Activated naive CD4-positive, alpha-beta T cell treated with anti-CD3 and anti-CD28 coated beads, Interleukin-2, amount 50 U/mL, for 24 hours (primary cell): ENCODE measurements at regions not wholly inside any gene's neighbourhood (a gene's known extent, or its start where the extent isn't known, plus 50 kb on each side); places are given as distances from the start of the nearest gene placed in this dataset.

Experiments
- H3K27ac Mint-ChIP-seq: one replicate; pipeline ENCODE4 v1.8.0; 2021; ENCODE audit warnings: mild to moderate bottlenecking, mixed read lengths
- H3K27me3 Mint-ChIP-seq: one replicate; pipeline ENCODE4 v1.8.0; 2021; ENCODE audit warnings: mixed read lengths
- H3K36me3 Mint-ChIP-seq: one replicate; pipeline ENCODE4 v1.8.0; 2021; ENCODE audit warnings: mixed read lengths
- H3K4me1 Mint-ChIP-seq: one replicate; pipeline ENCODE4 v1.8.0; 2021; ENCODE audit warnings: mixed read lengths
- H3K4me3 Mint-ChIP-seq: one replicate; pipeline ENCODE4 v1.8.0; 2021; ENCODE audit warnings: mild to moderate bottlenecking, mixed read lengths
- H3K9me3 Mint-ChIP-seq: one replicate; pipeline ENCODE4 v1.8.0; 2021; ENCODE audit warnings: mixed read lengths

GRCh38 chr3:135740751-135741150 is 224.8 kb upstream of the PPP2R3A start:
- Mint-ChIP-seq H3K4me3 (no peak overlapping the region), H3K9me3 (peaks cover 11% of the 10 kb centered on the region), H3K27me3 (peaks cover 1% of the 10 kb centered on the region), H3K27ac (no peak overlapping the region), H3K4me1 (no peaks in the 10 kb centered on the region), H3K36me3 (no peaks in the 10 kb centered on the region)

DNA sequence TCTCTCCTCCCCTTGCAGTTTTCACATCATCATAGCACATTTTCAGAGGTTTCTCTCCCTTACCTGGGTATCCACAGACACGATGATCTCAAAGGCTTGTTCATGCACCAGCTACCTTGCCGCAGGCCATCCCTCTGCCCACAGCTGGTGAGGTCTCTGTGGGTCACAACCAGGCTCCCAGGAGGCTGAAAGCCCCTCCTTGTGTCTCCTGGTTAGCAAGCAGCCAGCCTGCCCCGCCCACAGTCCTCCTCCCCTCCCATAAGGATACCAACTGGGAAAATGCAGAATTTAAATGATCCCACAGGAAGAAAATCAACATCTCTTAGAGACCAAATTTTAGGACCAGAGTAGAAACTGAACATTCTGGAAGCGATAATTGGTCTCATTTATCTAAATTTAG is 213.5 kb upstream of the PPP2R3A start:
- Mint-ChIP-seq H3K4me3 (no peak overlapping the region), H3K4me1 (no peaks in the 10 kb centered on the region), H3K9me3 (no peaks in the 10 kb centered on the region)

DNA sequence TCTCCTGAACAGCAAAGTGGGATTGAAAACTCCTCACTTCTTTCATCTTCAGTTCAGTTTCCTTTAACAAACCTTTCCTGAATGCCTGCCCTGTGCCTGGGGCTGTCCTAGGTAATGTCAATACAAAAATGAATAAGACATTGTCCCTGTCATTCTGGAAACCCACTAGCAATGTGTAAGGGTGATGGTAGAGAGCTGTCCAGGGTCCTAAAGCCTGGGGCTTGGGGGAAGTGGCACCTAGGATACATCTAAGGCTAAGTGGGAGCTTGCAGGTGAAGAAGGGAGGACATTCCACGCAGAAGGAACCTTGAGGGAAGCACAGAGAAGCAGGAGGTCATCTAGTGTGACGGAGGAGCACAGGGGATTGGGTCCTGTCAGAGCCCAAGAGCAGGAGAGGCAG is 212.7 kb upstream of the PPP2R3A start:
- Mint-ChIP-seq H3K4me3 (no peak overlapping the region), H3K27ac (no peak overlapping the region), H3K36me3 (no peaks in the 10 kb centered on the region), H3K27me3 (no peaks in the 10 kb centered on the region), H3K9me3 (no peaks in the 10 kb centered on the region), H3K4me1 (no peaks in the 10 kb centered on the region)

More for the DNA sequence above, 213.5 kb upstream of the PPP2R3A start:
- Mint-ChIP-seq H3K36me3 (no peaks in the 10 kb centered on the region), H3K27ac (no peak overlapping the region), H3K27me3 (no peaks in the 10 kb centered on the region)

DNA sequence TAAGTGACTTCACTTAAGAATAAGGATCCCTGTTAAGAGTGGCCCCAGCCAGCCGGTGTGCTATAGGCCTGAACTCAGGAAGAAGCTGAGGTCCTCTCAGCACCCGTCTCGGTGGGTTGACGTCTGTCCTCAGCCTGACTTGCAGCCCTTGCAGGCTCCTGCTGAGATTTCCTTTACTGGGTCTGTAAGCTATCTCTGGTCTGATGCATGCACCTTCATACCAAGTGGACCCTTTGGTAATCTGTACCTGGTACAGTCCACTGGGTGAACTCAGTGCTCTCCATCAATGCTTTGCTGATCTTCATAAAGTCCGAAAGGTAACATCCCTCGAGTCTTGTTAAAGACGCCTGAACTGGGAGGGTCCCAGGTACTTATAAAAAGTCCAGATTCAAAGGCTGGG is 212.0 kb upstream of the PPP2R3A start:
- Mint-ChIP-seq H3K27me3 (no peaks in the 10 kb centered on the region), H3K4me3 (no peak overlapping the region), H3K9me3 (no peaks in the 10 kb centered on the region), H3K36me3 (no peaks in the 10 kb centered on the region), H3K27ac (no peak overlapping the region), H3K4me1 (no peaks in the 10 kb centered on the region)

GRCh38 chr3:135755330-135756105 is 210.0 kb upstream of the PPP2R3A start:
- H3K27ac Mint-ChIP-seq: no peak overlapping the region
- no peaks in the 10 kb centered on the region for H3K4me1 Mint-ChIP-seq
- H3K4me3 Mint-ChIP-seq: no peak overlapping the region
- H3K27me3 Mint-ChIP-seq: no peaks in the 10 kb centered on the region
- H3K36me3 Mint-ChIP-seq: no peaks in the 10 kb centered on the region
- no peaks in the 10 kb centered on the region for H3K9me3 Mint-ChIP-seq

- Mint-ChIP-seq H3K27ac (no peak overlapping the region), H3K36me3 (no peaks in the 10 kb centered on the region), H3K4me1 (no peaks in the 10 kb centered on the region), H3K9me3 (no peaks in the 10 kb centered on the region), H3K4me3 (no peak overlapping the region), H3K27me3 (no peaks in the 10 kb centered on the region)
These were observed 209.3 kb upstream of the PPP2R3A start for GRCh38 chr3:135756106-135756668.

- Mint-ChIP-seq H3K36me3 (no peaks in the 10 kb centered on the region), H3K9me3 (no peaks in the 10 kb centered on the region), H3K27me3 (no peaks in the 10 kb centered on the region), H3K27ac (no peak overlapping the region), H3K4me1 (no peaks in the 10 kb centered on the region), H3K4me3 (no peak overlapping the region)
These were observed 208.1 kb upstream of the PPP2R3A start for GRCh38 chr3:135757421-135757820.

DNA sequence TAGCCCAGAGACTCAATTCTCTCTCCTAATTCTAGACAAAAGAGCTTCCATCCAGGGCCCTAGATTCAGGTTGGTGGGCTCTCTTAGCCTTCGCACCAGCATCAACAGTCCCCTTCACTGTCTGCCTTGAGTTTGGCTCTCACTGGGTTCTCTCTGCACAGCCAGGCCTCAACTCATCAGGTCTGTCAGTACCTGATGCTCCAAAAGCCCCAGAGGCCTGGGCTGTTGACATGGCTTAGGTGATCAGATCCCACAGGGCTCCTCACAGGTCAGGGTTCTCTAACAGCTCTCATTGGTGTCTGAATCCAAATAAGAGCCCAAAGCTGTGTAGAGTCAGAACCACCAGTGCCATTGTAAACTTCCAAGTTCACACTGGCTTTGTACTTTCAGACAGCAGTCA is 206.6 kb upstream of the PPP2R3A start:
- H3K27ac Mint-ChIP-seq: no peak overlapping the region
- no peak overlapping the region for H3K4me3 Mint-ChIP-seq
- no peaks in the 10 kb centered on the region for H3K36me3 Mint-ChIP-seq
- H3K27me3 Mint-ChIP-seq: peaks cover 2% of the 10 kb centered on the region
- no peaks in the 10 kb centered on the region for H3K4me1 Mint-ChIP-seq
- no peaks in the 10 kb centered on the region for H3K9me3 Mint-ChIP-seq

GRCh38 chr3:135759651-135760050 is 205.9 kb upstream of the PPP2R3A start:
- Mint-ChIP-seq H3K4me3 (no peak overlapping the region), H3K27me3 (peaks cover 2% of the 10 kb centered on the region), H3K9me3 (no peaks in the 10 kb centered on the region)

GRCh38 chr3:135760581-135760980 is 204.9 kb upstream of the PPP2R3A start:
- Mint-ChIP-seq H3K27ac (no peak overlapping the region), H3K4me1 (no peaks in the 10 kb centered on the region), H3K9me3 (no peaks in the 10 kb centered on the region), H3K4me3 (no peak overlapping the region), H3K27me3 (peaks cover 2% of the 10 kb centered on the region), H3K36me3 (no peaks in the 10 kb centered on the region)

More at GRCh38 chr3:135759651-135760050, 205.9 kb upstream of the PPP2R3A start:
- no peaks in the 10 kb centered on the region for H3K4me1 Mint-ChIP-seq
- H3K36me3 Mint-ChIP-seq: no peaks in the 10 kb centered on the region
- H3K27ac Mint-ChIP-seq: no peak overlapping the region

DNA sequence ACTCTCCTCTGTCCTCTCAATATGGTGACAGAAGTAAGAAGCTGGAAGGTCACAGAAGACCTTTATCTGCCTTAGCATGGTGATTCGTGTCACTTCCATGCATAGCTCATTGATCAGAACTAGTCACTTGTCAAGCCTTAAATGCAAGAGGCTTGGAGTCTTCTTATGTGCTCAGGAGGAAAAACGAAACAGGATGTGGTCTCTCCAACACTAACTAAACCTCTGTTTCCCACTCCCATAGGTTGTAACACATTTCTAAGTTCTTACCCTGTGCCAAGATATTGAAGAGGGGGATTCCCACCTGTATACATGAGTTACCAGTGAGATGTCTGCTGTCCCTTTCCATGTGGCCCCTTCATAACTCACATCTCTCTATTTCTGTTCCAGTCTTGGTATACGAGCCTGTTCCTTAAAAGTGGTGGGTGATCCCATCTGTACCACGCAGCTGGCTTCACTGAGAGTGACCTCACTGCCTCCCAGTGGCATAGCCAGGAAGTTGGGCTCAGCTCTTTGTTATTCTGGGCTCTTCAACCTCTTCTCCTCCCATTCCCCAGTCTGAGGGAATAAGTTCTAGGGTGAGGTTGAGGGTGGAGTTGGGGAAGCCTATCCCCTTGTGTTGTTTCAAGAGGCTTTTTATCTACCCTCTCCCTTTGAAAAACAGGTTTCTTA is 203.2 kb upstream of the PPP2R3A start:
- no peak overlapping the region for H3K27ac Mint-ChIP-seq
- H3K4me3 Mint-ChIP-seq: no peak overlapping the region
- H3K9me3 Mint-ChIP-seq: peaks cover 4% of the 10 kb centered on the region
- no peaks in the 10 kb centered on the region for H3K36me3 Mint-ChIP-seq
- H3K4me1 Mint-ChIP-seq: no peaks in the 10 kb centered on the region
- H3K27me3 Mint-ChIP-seq: peaks cover 2% of the 10 kb centered on the region

DNA sequence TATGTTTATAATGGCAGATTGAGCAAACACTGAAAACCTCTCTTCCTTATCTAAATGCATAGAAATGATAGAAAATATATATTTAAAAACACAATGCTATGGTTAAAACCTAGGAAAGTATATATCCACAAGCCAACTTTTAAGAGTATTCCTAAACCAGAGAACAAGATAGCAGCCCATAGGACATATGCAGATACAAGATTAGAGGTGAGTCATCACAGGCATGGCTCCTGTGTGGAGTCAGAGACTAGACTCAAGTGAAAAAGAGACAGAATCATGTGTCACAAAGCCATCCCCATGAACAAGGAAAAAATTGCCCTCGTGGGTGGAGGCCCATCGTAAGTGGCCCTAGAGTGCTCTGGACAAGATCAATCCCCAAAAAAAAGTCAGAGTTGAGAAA is 199.4 kb upstream of the PPP2R3A start:
- H3K9me3 Mint-ChIP-seq: peaks cover 4% of the 10 kb centered on the region
- no peaks in the 10 kb centered on the region for H3K36me3 Mint-ChIP-seq
- peaks cover 6% of the 10 kb centered on the region for H3K27me3 Mint-ChIP-seq
- no peak overlapping the region for H3K27ac Mint-ChIP-seq
- no peaks in the 10 kb centered on the region for H3K4me1 Mint-ChIP-seq
- H3K4me3 Mint-ChIP-seq: no peak overlapping the region

- Mint-ChIP-seq H3K27me3 (peaks cover 3% of the 10 kb centered on the region), H3K36me3 (no peaks in the 10 kb centered on the region), H3K9me3 (peaks cover 3% of the 10 kb centered on the region), H3K4me1 (no peaks in the 10 kb centered on the region), H3K4me3 (no peak overlapping the region), H3K27ac (no peak overlapping the region)
These were observed 193.8 kb upstream of the PPP2R3A start for GRCh38 chr3:135771760-135772159.

GRCh38 chr3:135779024-135779423 is 186.5 kb upstream of the PPP2R3A start:
- Mint-ChIP-seq H3K27ac (no peak overlapping the region), H3K9me3 (no peaks in the 10 kb centered on the region), H3K4me3 (no peak overlapping the region), H3K27me3 (no peaks in the 10 kb centered on the region), H3K36me3 (no peaks in the 10 kb centered on the region), H3K4me1 (no peaks in the 10 kb centered on the region)

- no peaks in the 10 kb centered on the region for H3K27me3 Mint-ChIP-seq
- H3K9me3 Mint-ChIP-seq: no peaks in the 10 kb centered on the region
- no peak overlapping the region for H3K4me3 Mint-ChIP-seq
- H3K4me1 Mint-ChIP-seq: no peaks in the 10 kb centered on the region
- no peaks in the 10 kb centered on the region for H3K36me3 Mint-ChIP-seq
- no peak overlapping the region for H3K27ac Mint-ChIP-seq
These were observed 185.8 kb upstream of the PPP2R3A start for GRCh38 chr3:135779590-135780235.
